Heart left ventricle (tissue), 13 donors: ENCODE measurements at regions not wholly inside any gene's neighbourhood (a gene's known extent, or its start where the extent isn't known, plus 50 kb on each side); places are given as distances from the start of the nearest gene placed in this dataset.

Experiments
- CTCF ChIP-seq, 12 donors: fragments of 200-600 bp; sonication (generic) in 4 of 12; IDR thresholded peaks; one replicate each; pipeline versions ENCODE4 v1.5.0 to v1.8.0; 2018 to 2022; ENCODE audit warnings: antibody characterized with exemption in 12 of 12, mild to moderate bottlenecking in 5 of 12
- POLR2A ChIP-seq, 2 donors: fragments of 450-650 bp; IDR thresholded peaks; one replicate each; pipeline ENCODE4 v1.6.1; 2017; ENCODE audit warnings: antibody characterized with exemption in 2 of 2, mild to moderate bottlenecking in 2 of 2, moderate library complexity in 2 of 2
- donor health status: ischemic (EF 13 %, LVEDD 7.1; RV severe dilation, severe dysfunction).
- donor health status: DM: no; HTN: yes; CAD: no.
- donor health status: DM: no; HTN: no; CAD: no.
- donor health status: ischemic (EF 25% LVEDD 6.9; RV normal size, moderate dysfunction).
- donor health status: ischemic (EF 25% LVEDD 5.7; RV mildly dilated, moderate dysfunction).
- donor health status: ischemic (EF 35%, LVEDD 5.7; RV mildly dilated, moderate dysfunction).
- donor health status: nonischemic (EF 11% LVEDD 7.7; RV severe dilation, severe dysfunction).
- donor health status: DM: yes; HTN: yes; CAD: no.
- donor health status: PGD.
- donor health status: ischemic (EF 29% LVEDD 5.4; RV normal size, mild dysfunction).
- donor health status: nonischemic (EF 23%, LVEDD 6.1; RV moderate dilation, normal function).

GRCh38 chr19:29429021-29429420 is 96.8 kb upstream of the VSTM2B start:
- no peak for TF ChIP-seq CTCF (IDR thresholded peaks at IDR 0.05)
- no peak for TF ChIP-seq POLR2A (IDR thresholded peaks at IDR 0.05)
